Endodermal cell (in vitro differentiated cells): ENCODE measurements at regions not wholly inside any gene's neighbourhood (a gene's known extent, or its start where the extent isn't known, plus 50 kb on each side); places are given as distances from the start of the nearest gene placed in this dataset.

ENCODE experiments used
- DNase-seq: peaks from one replicate; pipeline ENCODE4 v3.0.0-alpha.2; 2017
- H3K27ac ChIP-seq: 2 replicates; pipeline ENCODE4 v1.5.1; 2013; ENCODE audit warnings: mild to moderate bottlenecking, low read depth, low read length, moderate library complexity
- H3K27me3 ChIP-seq: 2 replicates; pipeline ENCODE4 v1.6.1; 2013; ENCODE audit warnings: mild to moderate bottlenecking, low read length, moderate library complexity; ENCODE audit not compliant: insufficient read depth, control insufficient read depth, poor library complexity, severe bottlenecking
- H3K36me3 ChIP-seq: 2 replicates; pipeline ENCODE4 v1.7.0; 2013; ENCODE audit warnings: mild to moderate bottlenecking, low read length, moderate library complexity; ENCODE audit not compliant: control insufficient read depth, insufficient read depth
- H3K4me1 ChIP-seq: one replicate; pipeline ENCODE4 v1.7.0; 2013; ENCODE audit warnings: low read length; ENCODE audit not compliant: control insufficient read depth, insufficient read depth
- H3K4me3 ChIP-seq: 2 replicates; pipeline ENCODE4 v1.5.1; 2013; ENCODE audit warnings: mild to moderate bottlenecking, low read length, moderate library complexity
- H3K9ac ChIP-seq: 2 replicates; pipeline ENCODE4 v1.6.1; 2013; ENCODE audit warnings: mild to moderate bottlenecking, low read length, moderate library complexity; ENCODE audit not compliant: poor library complexity, severe bottlenecking; ENCODE audit errors: extremely low read depth
- H3K9me3 ChIP-seq: 2 replicates; pipeline ENCODE4 v1.6.1; 2013; ENCODE audit warnings: mild to moderate bottlenecking, low read length, moderate library complexity; ENCODE audit not compliant: control insufficient read depth
- H3K27ac Mint-ChIP-seq: 2 replicates; pipeline ENCODE4 v1.8.0; 2020; ENCODE audit warnings: mixed read lengths
- H3K27me3 Mint-ChIP-seq: 2 replicates; pipeline ENCODE4 v1.8.0; 2021; ENCODE audit warnings: mild to moderate bottlenecking, mixed read lengths; ENCODE audit not compliant: insufficient read depth
- H3K36me3 Mint-ChIP-seq: 2 replicates; pipeline ENCODE4 v1.8.0; 2020; ENCODE audit warnings: low read depth, mixed read lengths
- H3K4me1 Mint-ChIP-seq: 2 replicates; pipeline ENCODE4 v1.8.0; 2020; ENCODE audit warnings: mixed read lengths
- H3K4me3 Mint-ChIP-seq: 2 replicates; pipeline ENCODE4 v1.8.0; 2020; ENCODE audit warnings: mild to moderate bottlenecking, moderate library complexity, mixed read lengths
- H3K9me3 Mint-ChIP-seq: 2 replicates; pipeline ENCODE4 v1.8.0; 2020; ENCODE audit warnings: mild to moderate bottlenecking, mixed read lengths
- CTCF ChIP-seq: fragments of 200-600 bp; sonication (generic); conservative IDR thresholded peaks from 2 replicates; pipeline ENCODE4 v1.5.0; 2021; ENCODE audit warnings: antibody characterized with exemption, mild to moderate bottlenecking
- WGBS, 2 experiments: methylation state at CpG; one replicate each; pipeline versions ENCODE4 v1.1.5 to v1.1.7; 2013; ENCODE audit warnings: missing lambda C conversion rate in 2 of 2, mixed read lengths in 1 of 2; ENCODE audit not compliant: insufficient coverage in 1 of 2, insufficient read length in 1 of 2; 5-methylcytosine and 5-hydroxymethylcytosine counted together

GRCh38 chr11:103789952-103790351, 246.5 kb upstream of the DDI1 start:
- Histone ChIP-seq H3K36me3 (no peaks in the 10 kb centered on the region), H3K27ac (no peak overlapping the region), H3K4me1 (no peaks in the 10 kb centered on the region), H3K9me3 (peaks cover 40% of the 10 kb centered on the region), H3K4me3 (no peak overlapping the region), H3K27me3 (no peaks in the 10 kb centered on the region), H3K9ac (no peak overlapping the region)
- DNase-seq: no peak
- Mint-ChIP-seq H3K4me1 (peaks cover 2% of the 10 kb centered on the region), H3K4me3 (no peak overlapping the region), H3K9me3 (peaks cover 27% of the 10 kb centered on the region), H3K27me3 (no peaks in the 10 kb centered on the region), H3K36me3 (peaks cover 3% of the 10 kb centered on the region), H3K27ac (no peak overlapping the region)
- TF ChIP-seq CTCF: no peak

GRCh38 chr11:103792981-103793468, 243.4 kb upstream of the DDI1 start:
- Mint-ChIP-seq H3K4me3 (no peak overlapping the region), H3K27ac (no peak overlapping the region), H3K36me3 (peaks cover 3% of the 10 kb centered on the region), H3K27me3 (no peaks in the 10 kb centered on the region), H3K4me1 (peaks cover 6% of the 10 kb centered on the region), H3K9me3 (peaks cover 21% of the 10 kb centered on the region)
- Histone ChIP-seq H3K9me3 (peaks cover 21% of the 10 kb centered on the region), H3K9ac (no peak overlapping the region), H3K27me3 (no peaks in the 10 kb centered on the region), H3K36me3 (no peaks in the 10 kb centered on the region), H3K4me1 (no peaks in the 10 kb centered on the region), H3K27ac (no peak overlapping the region), H3K4me3 (no peak overlapping the region)
- no peak for TF ChIP-seq CTCF
- 100% methylated on average over 1 of the region's 1 CpG; no CpG with 5 or more reads in 1 of the 2 experiments for WGBS, 2 experiments
- DNase-seq: no peak

- peaks cover 21% of the 10 kb centered on the region for H3K9me3 Mint-ChIP-seq
- peaks cover 21% of the 10 kb centered on the region for H3K9me3 ChIP-seq
- H3K27me3 ChIP-seq: no peaks in the 10 kb centered on the region
- peaks cover 6% of the 10 kb centered on the region for H3K4me1 Mint-ChIP-seq
- H3K4me3 ChIP-seq: no peak overlapping the region
- TF ChIP-seq CTCF: no peak
- peaks cover 3% of the 10 kb centered on the region for H3K36me3 Mint-ChIP-seq
- no peaks in the 10 kb centered on the region for H3K36me3 ChIP-seq
- no peak for DNase-seq
- H3K27ac ChIP-seq: no peak overlapping the region
- no peaks in the 10 kb centered on the region for H3K4me1 ChIP-seq
- 90% methylated on average over 2 of the region's 2 CpGs; no CpG with 5 or more reads in 1 of the 2 experiments for WGBS, 2 experiments
- no peaks in the 10 kb centered on the region for H3K27me3 Mint-ChIP-seq
- no peak overlapping the region for H3K9ac ChIP-seq
- H3K4me3 Mint-ChIP-seq: no peak overlapping the region
- H3K27ac Mint-ChIP-seq: no peak overlapping the region
Measured at GRCh38 chr11:103794262-103794661, 242.2 kb upstream of the DDI1 start.
